NCI-H446 (cell line): ENCODE measurements at regions not wholly inside any gene's neighbourhood (a gene's known extent, or its start where the extent isn't known, plus 50 kb on each side); places are given as distances from the start of the nearest gene placed in this dataset.

Source experiments
- DNase-seq, 2 experiments: peaks; one replicate each; lab custom pipeline; 2025; lab: John Stamatoyannopoulos, UW

- DNase-seq, result no peak
Observed at GRCh38 chr19:30743702-30744101, 371.5 kb downstream of the ZNF536 start.

- DNase-seq, result no peak
Observed at GRCh38 chr19:30743011-30743410, 370.8 kb downstream of the ZNF536 start.

GRCh38 chr19:30742406-30742938 lies 370.3 kb downstream of the ZNF536 start:
- no peak for DNase-seq

GRCh38 chr19:30741566-30741965 lies 369.4 kb downstream of the ZNF536 start:
- no peak for DNase-seq

- DNase-seq, result no peak
Observed at GRCh38 chr19:30739394-30739793, 367.2 kb downstream of the ZNF536 start.

GRCh38 chr19:30738047-30738446 lies 365.9 kb downstream of the ZNF536 start:
- no peak for DNase-seq

GRCh38 chr19:30734669-30735068 lies 362.5 kb downstream of the ZNF536 start:
- no peak for DNase-seq

- DNase-seq, result no peak
Observed at GRCh38 chr19:30733826-30734550, 361.8 kb downstream of the ZNF536 start.

- DNase-seq, result no peak
Observed at GRCh38 chr19:30731591-30731990, 359.4 kb downstream of the ZNF536 start.

GRCh38 chr19:30729451-30729850 lies 357.3 kb downstream of the ZNF536 start:
- DNase-seq, result no peak

GRCh38 chr19:30722761-30723160 lies 350.6 kb downstream of the ZNF536 start:
- DNase-seq, result no peak

GRCh38 chr19:30722186-30722585 lies 350.0 kb downstream of the ZNF536 start:
- DNase-seq, result no peak

GRCh38 chr19:30719999-30720345 lies 347.8 kb downstream of the ZNF536 start:
- no peak for DNase-seq

- DNase-seq, result peak in 1 of 2 experiments; percentile 5
Observed at GRCh38 chr19:30719189-30719998, 347.2 kb downstream of the ZNF536 start.

- DNase-seq, result no peak
Observed at GRCh38 chr19:30718707-30719106, 346.5 kb downstream of the ZNF536 start.

GRCh38 chr19:30718014-30718413 lies 345.8 kb downstream of the ZNF536 start:
- no peak for DNase-seq

- no peak for DNase-seq
Observed at GRCh38 chr19:30717381-30717780, 345.2 kb downstream of the ZNF536 start.

- no peak for DNase-seq
Observed at GRCh38 chr19:30712431-30713337, 340.5 kb downstream of the ZNF536 start.

GRCh38 chr19:30711826-30712225 lies 339.6 kb downstream of the ZNF536 start:
- DNase-seq, result no peak

GRCh38 chr19:30711296-30711695 lies 339.1 kb downstream of the ZNF536 start:
- no peak for DNase-seq

GRCh38 chr19:30710721-30711120 lies 338.5 kb downstream of the ZNF536 start:
- DNase-seq, result no peak
